Endothelial cell of umbilical vein (primary cell): ENCODE measurements at regions not wholly inside any gene's neighbourhood (a gene's known extent, or its start where the extent isn't known, plus 50 kb on each side); places are given as distances from the start of the nearest gene placed in this dataset.

Experiments
- BruUV-seq: library from RNA; stranded (reverse); fragments of 400-500 nt; replicated peaks from 2 replicates; lab custom pipeline; 2021; lab: Mats Ljungman, UMichigan
- CTCF ChIA-PET: fragments of 300-600, 350-600 bp; sonication (Branson Sonifier 250); formaldehyde crosslinking; loops from one replicate; lab custom pipeline; 2021; ENCODE audit warnings: antibody characterized with exemption, inconsistent platforms; lab: Charles Lee
- POLR2A ChIA-PET: fragments of 300-600, 350-600 bp; sonication (Branson Sonifier 250); formaldehyde crosslinking; loops from one replicate; lab custom pipeline; 2021; ENCODE audit warnings: antibody characterized with exemption, inconsistent platforms; lab: Charles Lee
- DNase-seq: peaks from one replicate; pipeline ENCODE4 v3.0.0-alpha.2; 2011; ENCODE audit warnings: low read depth, low spot score
- FAIRE-seq: peaks from 2 replicates; lab custom pipeline; 2011; peaks lifted over from hg19 to GRCh38; lab: Jason Lieb, UNC
- H2AFZ ChIP-seq: 2 replicates; pipeline ENCODE4 v1.6.0; 2012; ENCODE audit warnings: low read depth, low read length, control low read depth, inconsistent platforms
- H3K27ac ChIP-seq: 2 replicates; pipeline ENCODE4 v1.5.1; 2011; ENCODE audit warnings: low read depth, mild to moderate bottlenecking, control low read depth, low read length, moderate library complexity; ENCODE audit not compliant: insufficient read depth
- H3K27me3 ChIP-seq, 2 experiments: 2 replicates each; pipeline versions ENCODE4 v1.6.0 to v1.6.1; 2011; ENCODE audit warnings: low read length in 2 of 2, mixed read lengths in 1 of 2; ENCODE audit not compliant: control insufficient read depth in 2 of 2, insufficient read depth in 2 of 2
- H3K36me3 ChIP-seq, 2 experiments: 2 replicates in 1 of 2; 3 replicates in 1 of 2; pipeline ENCODE4 v1.5.1; 2011; ENCODE audit warnings: low read length in 2 of 2, mild to moderate bottlenecking in 1 of 2, moderate library complexity in 1 of 2; ENCODE audit not compliant: control insufficient read depth in 2 of 2, insufficient read depth in 2 of 2; ENCODE audit errors: extremely low read depth in 1 of 2
- H3K4me1 ChIP-seq: 3 replicates; pipeline ENCODE4 v1.5.1; 2011; ENCODE audit warnings: mild to moderate bottlenecking, low read length; ENCODE audit not compliant: control insufficient read depth, insufficient read depth; ENCODE audit errors: extremely low read depth
- H3K4me2 ChIP-seq: 2 replicates; pipeline ENCODE4 v1.6.1; 2011; ENCODE audit warnings: low read length, control low read depth, mixed read lengths; ENCODE audit not compliant: insufficient read depth
- H3K4me3 ChIP-seq, 3 experiments: fragments of 200-600 bp in 1 of 3; sonication (generic), shearing (Covaris generic) in 1 of 3; replicated peaks in 1 of 3; 2 replicates each; pipeline ENCODE4 v1.5.1; 2011 to 2016; ENCODE audit warnings: control low read depth in 3 of 3, low read length in 3 of 3, mild to moderate bottlenecking in 2 of 3, inconsistent platforms in 1 of 3, low read depth in 1 of 3, moderate library complexity in 1 of 3; ENCODE audit not compliant: insufficient read depth in 1 of 3
- H3K79me2 ChIP-seq: 2 replicates; pipeline ENCODE4 v1.6.0; 2012; ENCODE audit warnings: low read length, inconsistent platforms; ENCODE audit not compliant: control insufficient read depth, insufficient read depth
- H3K9ac ChIP-seq: replicated peaks from 2 replicates; pipeline ENCODE3; 2011; ENCODE audit warnings: low read length, control low read depth; ENCODE audit not compliant: insufficient read depth; ENCODE audit errors: extremely low read depth
- H3K9me1 ChIP-seq: replicated peaks from 3 replicates; pipeline ENCODE4 v1.6.0; 2011; ENCODE audit warnings: mild to moderate bottlenecking, low read length; ENCODE audit not compliant: control insufficient read depth, insufficient read depth; ENCODE audit errors: extremely low read depth
- H3K9me3 ChIP-seq: replicated peaks from 2 replicates; pipeline ENCODE4 v1.5.1; 2012; ENCODE audit warnings: low read length, inconsistent platforms; ENCODE audit not compliant: control insufficient read depth, insufficient read depth
- H4K20me1 ChIP-seq: replicated peaks from 2 replicates; pipeline ENCODE3; 2011; ENCODE audit warnings: mild to moderate bottlenecking, low read length; ENCODE audit not compliant: control insufficient read depth, insufficient read depth; ENCODE audit errors: extremely low read depth
- EZH2 ChIP-seq: IDR thresholded peaks from 2 replicates; pipeline ENCODE4 v1.6.1; 2012; ENCODE audit warnings: borderline replicate concordance, low read depth, mild to moderate bottlenecking, moderate library complexity, low read length, inconsistent platforms; ENCODE audit not compliant: severe bottlenecking
- FOS ChIP-seq: IDR thresholded peaks from 2 replicates; pipeline ENCODE4 v1.6.1; 2011; ENCODE audit warnings: mild to moderate bottlenecking, low read length, moderate library complexity, borderline replicate concordance; ENCODE audit not compliant: insufficient read depth
- GATA2 ChIP-seq: IDR thresholded peaks from 2 replicates; pipeline ENCODE4 v1.7.0; 2011; ENCODE audit warnings: low read depth, mild to moderate bottlenecking, moderate library complexity, mixed read lengths, low read length; ENCODE audit not compliant: insufficient read length, insufficient read depth
- JUN ChIP-seq: IDR thresholded peaks from 2 replicates; pipeline ENCODE4 v1.6.1; 2011; ENCODE audit warnings: borderline replicate concordance, low read depth; ENCODE audit not compliant: insufficient read length, insufficient read depth
- MYC ChIP-seq: IDR thresholded peaks from one replicate; pipeline ENCODE4 v1.6.1; 2011; ENCODE audit warnings: mild to moderate bottlenecking, low read depth, low read length
- POLR2A ChIP-seq: IDR thresholded peaks from 2 replicates; pipeline ENCODE4 v1.6.1; 2012; ENCODE audit warnings: low read depth, mild to moderate bottlenecking, control low read depth, low read length
- POLR2AphosphoS5 ChIP-seq: IDR thresholded peaks from 2 replicates; pipeline ENCODE4 v1.6.1; 2012; ENCODE audit warnings: low read depth, mild to moderate bottlenecking, control low read depth, low read length, moderate library complexity; ENCODE audit not compliant: insufficient read depth
- dilution Hi-C: fragments of 300-500 bp; cut with MboI; formaldehyde crosslinking; loops from one replicate; pipeline ENCODE4 v1.15.0; 2019; ENCODE audit warnings: low sequenced_read_pairs; ENCODE audit not compliant: extremely low pct_ligation_motif_present
- intact Hi-C: fragments of 100-400 bp; cut with micrococcal nuclease; formaldehyde crosslinking; loops from one replicate; pipeline ENCODE4 v1.10.0; 2022
- TF ChIP-seq, protein P1 (sequence below): IDR thresholded peaks from 2 replicates; pipeline ENCODE4 v1.6.1; 2011; ENCODE audit not compliant: insufficient read depth, insufficient read length
- TF ChIP-seq, protein P2 (sequence below), 2 donors: IDR thresholded peaks; 1 replicate in 1 of 2; 2 replicates in 1 of 2; pipeline ENCODE4 v1.5.1; 2011; ENCODE audit warnings: low read length in 2 of 2, mild to moderate bottlenecking in 2 of 2, moderate library complexity in 2 of 2, control low read depth in 1 of 2, inconsistent platforms in 1 of 2, low read depth in 1 of 2; ENCODE audit not compliant: insufficient read depth in 1 of 2; ENCODE audit errors: extremely low read depth in 1 of 2

DNA sequence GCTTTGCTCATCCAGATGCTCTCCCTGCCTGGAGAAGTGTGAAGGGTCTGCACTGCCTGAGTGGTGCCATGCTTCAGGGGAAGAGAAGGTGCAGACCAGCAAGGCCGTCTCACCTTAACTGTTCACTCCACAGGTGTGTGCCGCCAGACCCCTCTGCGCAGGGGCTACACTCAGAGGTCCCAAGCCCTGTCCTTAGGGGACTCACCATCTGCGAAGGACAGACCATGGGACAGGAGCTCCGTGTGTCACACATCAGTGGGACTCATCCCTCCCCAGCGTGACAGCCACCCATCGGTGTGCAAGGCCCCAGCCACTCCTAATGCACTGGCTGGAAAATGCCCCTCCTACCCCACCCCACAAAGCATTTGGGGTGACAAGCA is 142.9 kb downstream of the OLFM1 start:
- Histone ChIP-seq H3K27me3 (no peaks in the 10 kb centered on the region), H3K36me3 (no peaks in the 10 kb centered on the region), H3K79me2 (no peaks in the 10 kb centered on the region), H3K9me1 (no peaks in the 10 kb centered on the region), H3K9ac (no peak overlapping the region), H3K9me3 (peaks cover 5% of the 10 kb centered on the region), H3K4me3 (no peak overlapping the region), H3K27ac (no peak overlapping the region), H3K4me2 (no peak overlapping the region), H4K20me1 (no peaks in the 10 kb centered on the region), H3K4me1 (no peaks in the 10 kb centered on the region), H2AFZ (no peak overlapping the region)
- BruUV-seq = no TSS peak
- CTCF ChIA-PET = no interaction called here
- intact Hi-C loops (no loop called here), dilution Hi-C loops (no loop called here)
- POLR2A ChIA-PET = no interaction called here
- DNase-seq (no peak), FAIRE-seq (no peak)
- TF ChIP-seq MYC (no peak), JUN (no peak), FOS (no peak), POLR2AphosphoS5 (no peak), GATA2 (no peak), EZH2 (no peak)
- TF ChIP-seq, protein P1, sequence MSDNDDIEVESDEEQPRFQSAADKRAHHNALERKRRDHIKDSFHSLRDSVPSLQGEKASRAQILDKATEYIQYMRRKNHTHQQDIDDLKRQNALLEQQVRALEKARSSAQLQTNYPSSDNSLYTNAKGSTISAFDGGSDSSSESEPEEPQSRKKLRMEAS = no peak

DNA sequence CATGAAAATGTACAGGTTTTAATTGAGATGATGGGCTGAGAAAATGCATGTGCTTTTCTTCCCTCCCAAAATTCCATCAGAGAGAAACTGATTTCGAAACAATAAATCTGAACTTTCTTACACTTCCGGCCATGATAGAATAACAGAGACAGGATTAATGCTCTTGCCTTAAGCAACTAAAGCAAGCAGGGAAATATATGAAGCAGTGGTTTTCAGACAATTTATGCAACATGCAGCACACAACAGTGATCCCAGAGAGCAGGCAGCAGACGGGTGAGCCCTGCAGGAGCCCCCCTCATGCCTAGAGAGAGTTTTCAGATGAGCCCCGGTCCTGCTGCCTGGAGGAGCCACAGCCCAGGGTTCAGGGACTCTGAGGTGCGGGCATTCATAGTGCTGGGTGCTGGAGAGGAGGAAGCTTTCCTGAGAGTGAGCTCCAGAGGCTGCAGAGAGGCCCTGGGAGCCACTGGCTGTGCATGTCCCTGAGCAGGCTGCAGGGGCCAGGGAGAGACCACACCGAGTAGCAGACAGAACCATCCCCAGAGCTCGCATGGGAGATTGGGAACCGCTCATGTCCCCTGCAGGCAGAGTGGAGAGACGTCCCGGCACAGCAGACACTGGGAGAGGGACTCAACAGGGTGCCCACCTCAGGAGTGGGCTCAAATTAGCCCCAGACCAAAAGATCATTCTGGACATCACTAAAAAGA is 143.5 kb downstream of the OLFM1 start:
- no peak overlapping the region for H2AFZ ChIP-seq
- no peaks in the 10 kb centered on the region for H4K20me1 ChIP-seq
- no peak for FAIRE-seq
- no peak overlapping the region for H3K9ac ChIP-seq
- H3K4me1 ChIP-seq = no peaks in the 10 kb centered on the region
- TF ChIP-seq, protein P1 = no peak
- TF ChIP-seq POLR2A = no peak
- TF ChIP-seq FOS = no peak
- no peak for TF ChIP-seq POLR2AphosphoS5
- TF ChIP-seq, protein P2, sequence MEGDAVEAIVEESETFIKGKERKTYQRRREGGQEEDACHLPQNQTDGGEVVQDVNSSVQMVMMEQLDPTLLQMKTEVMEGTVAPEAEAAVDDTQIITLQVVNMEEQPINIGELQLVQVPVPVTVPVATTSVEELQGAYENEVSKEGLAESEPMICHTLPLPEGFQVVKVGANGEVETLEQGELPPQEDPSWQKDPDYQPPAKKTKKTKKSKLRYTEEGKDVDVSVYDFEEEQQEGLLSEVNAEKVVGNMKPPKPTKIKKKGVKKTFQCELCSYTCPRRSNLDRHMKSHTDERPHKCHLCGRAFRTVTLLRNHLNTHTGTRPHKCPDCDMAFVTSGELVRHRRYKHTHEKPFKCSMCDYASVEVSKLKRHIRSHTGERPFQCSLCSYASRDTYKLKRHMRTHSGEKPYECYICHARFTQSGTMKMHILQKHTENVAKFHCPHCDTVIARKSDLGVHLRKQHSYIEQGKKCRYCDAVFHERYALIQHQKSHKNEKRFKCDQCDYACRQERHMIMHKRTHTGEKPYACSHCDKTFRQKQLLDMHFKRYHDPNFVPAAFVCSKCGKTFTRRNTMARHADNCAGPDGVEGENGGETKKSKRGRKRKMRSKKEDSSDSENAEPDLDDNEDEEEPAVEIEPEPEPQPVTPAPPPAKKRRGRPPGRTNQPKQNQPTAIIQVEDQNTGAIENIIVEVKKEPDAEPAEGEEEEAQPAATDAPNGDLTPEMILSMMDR (IDR thresholded peaks at IDR 0.05; ENCODE audit: extremely low read depth in 1 of 2, insufficient read depth in 1 of 2, low read depth in 1 of 2, low read length in 2 of 2) = no peak
- TF ChIP-seq GATA2 = no peak
- ChIA-PET POLR2A (no interaction called here), CTCF (no interaction called here)
- H3K36me3 ChIP-seq = no peaks in the 10 kb centered on the region
- no peak overlapping the region for H3K4me3 ChIP-seq
- intact Hi-C loops = no loop called here
- no peaks in the 10 kb centered on the region for H3K79me2 ChIP-seq
- no TSS peak for BruUV-seq
- peaks cover 3% of the 10 kb centered on the region for H3K9me3 ChIP-seq
- dilution Hi-C loops = no loop called here
- no peaks in the 10 kb centered on the region for H3K27me3 ChIP-seq
- no peak overlapping the region for H3K27ac ChIP-seq
- no peaks in the 10 kb centered on the region for H3K9me1 ChIP-seq
- no peak overlapping the region for H3K4me2 ChIP-seq
- no peak for DNase-seq
